ENCODE measurements at regions not wholly inside any gene's neighbourhood (a gene's known extent, or its start where the extent isn't known, plus 50 kb on each side); places are given as distances from the start of the nearest gene placed in this dataset.
"Not testable (repeated sequence)": the region's sequence is repeated elsewhere in the genome, so short reads cannot be mapped to it uniquely, and the experiment has no call there.

DNA sequence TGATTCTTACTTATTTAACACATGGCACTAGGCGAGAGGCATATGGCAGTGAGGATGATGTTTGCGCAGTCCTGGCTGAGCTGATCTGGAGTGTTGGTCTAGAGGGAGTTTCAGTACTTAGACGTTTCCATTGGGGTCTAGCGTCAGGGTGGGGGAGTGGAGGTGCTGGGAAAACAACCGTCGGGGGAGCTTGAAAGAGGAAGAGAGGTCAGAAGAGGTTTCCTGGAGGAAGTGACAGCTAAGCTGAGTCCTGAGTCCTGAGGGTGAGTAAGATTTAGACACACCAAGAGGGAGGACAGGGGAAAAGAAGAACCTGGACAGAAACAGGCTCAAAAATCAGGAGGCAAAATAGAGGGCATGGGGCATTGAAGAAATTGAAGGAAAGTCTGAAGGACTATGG is 81.4 kb downstream of the ALOX5AP start:
- no peak for DNase-seq

DNA sequence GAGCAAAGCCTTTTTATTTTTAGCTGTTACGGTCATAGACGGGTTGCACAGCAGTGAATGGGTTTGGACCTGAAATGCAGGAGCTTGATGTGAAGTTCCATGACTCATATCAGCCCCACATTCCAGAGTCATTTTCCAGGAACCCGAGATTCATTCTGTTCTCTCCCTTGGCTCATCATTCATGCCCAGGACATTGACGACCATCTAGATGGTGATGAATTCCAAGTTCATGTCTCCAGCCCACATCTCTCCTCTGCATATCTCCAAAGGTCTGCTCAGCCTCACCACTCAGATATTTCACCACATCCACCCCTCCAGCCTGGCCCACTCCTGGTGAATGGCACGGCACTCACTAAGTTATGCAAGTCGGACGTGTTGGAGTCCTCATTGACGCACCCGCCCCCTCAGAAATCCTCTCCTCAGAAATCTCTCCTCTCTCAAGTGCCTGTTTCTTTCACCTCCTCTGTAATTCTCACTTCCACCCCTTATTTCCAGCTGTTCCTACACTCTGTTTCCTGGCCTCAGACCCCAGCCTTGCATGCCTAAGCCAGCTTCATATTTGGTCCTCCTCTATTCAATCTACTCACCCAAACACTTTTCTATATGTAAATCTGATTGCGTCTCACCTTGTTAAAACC is 83.1 kb downstream of the ALOX5AP start:
- no peak for DNase-seq

DNA sequence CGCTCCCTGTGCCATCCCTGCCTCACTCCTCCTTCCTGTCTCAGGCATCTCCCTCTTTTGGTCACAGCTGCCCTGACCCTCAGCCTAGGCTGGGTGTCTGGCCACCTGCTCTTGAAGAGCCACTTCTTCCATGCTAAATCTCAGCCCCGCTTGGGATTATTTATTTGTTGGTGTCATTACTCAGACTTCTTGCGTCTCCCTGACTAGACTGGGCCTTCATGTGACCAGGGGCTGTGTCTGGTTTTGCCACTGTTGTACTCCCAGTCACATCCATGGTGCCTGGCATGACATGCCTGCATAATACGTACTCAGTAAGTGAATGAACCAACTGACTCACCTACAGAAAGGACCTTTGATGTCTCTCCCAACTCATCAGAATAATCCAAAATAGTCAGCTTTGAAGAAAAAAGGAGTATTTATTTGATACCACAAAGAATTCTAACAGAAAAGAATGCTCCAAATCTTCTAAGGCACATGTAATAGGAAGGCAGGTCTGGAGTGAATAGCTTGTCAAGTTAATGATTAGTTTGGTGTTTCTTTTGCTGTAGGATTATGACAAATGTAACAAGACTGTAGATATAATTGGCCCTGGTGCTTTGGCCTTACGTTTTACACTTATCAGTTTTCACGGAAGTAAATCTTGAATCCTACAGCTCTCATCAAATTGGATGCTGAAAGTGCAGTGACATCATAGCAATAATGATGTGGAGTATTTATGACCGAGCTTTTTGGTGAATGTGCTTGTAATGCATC is 84.0 kb downstream of the ALOX5AP start:
- DNase-seq: no peak

DNA sequence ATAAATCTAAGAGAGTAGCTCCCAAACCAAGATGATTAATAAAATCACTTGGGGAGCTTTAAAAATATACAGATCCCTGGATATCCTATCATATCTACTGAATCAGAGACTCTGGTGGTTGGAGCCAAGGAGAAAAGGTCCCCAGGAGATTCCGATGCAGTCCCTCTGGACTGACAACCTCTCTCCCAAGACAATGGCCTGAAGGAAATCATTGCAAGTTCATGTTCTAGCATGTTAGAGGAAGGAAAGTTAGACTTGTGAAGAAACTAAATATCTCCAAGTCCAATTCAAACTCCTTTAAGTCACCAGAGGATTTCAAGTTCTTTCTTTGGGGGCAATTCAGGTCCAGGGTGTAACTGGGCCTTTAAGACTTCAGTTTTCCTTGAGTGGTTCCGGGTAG is 84.7 kb upstream of the MEDAG start:
- no peak for DNase-seq

DNA sequence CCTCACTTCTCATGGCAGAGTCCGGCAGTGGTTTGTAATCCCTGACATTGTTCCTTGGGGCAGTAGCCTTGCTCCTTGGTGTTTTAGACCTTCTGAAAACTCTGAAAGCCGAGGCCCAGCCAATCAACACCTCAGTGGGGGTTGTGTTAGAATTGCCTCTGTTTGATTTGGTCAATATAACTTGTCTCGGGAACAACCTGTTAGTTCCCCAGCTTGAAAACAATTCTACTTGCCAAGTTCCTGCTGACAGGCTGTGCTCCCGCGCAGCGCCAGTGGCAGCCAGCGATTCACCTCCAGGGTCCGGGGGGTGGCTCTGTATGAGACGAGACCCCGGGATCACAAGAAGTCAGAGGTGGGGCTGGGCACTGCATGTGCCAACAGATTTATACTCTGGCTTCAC is 81.4 kb upstream of the MEDAG start:
- DNase-seq: no peak

DNA sequence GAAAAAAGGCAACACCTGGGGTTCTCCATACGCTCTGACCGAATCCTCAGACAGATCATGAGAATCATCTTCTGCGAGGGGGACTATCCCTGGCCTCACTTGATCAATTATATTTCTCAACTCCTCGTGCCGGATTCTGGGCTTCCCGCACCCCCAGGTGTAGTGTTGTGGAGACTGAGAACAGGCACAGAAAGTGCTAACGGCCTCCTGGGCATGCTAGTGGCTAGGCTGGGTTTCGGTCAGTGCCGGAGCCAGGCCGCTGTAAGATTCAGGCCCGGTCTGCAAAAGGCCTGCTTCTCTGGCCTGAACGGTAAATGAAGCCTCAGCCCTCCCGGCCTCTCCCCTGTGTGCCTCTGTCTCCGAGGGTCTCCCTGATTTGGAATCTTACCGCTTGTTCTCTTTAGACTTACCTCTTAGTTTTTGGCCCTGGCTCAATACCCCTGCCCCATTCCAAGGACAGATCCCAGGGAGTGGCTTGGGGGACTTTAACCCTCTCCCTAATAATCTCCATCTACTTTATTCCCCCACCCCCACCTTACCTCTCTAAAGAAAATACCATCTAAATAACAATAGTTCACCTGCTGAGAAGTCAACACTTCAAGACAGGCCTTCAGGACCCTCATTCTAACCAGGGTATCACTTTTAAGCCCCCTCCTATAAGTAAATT is 79.0 kb upstream of the MEDAG start:
- no peak for DNase-seq

GRCh38 chr13:30827578-30827925 is 78.5 kb upstream of the MEDAG start:
- no peak for DNase-seq

GRCh38 chr13:30829145-30829832 is 76.8 kb upstream of the MEDAG start:
- DNase-seq: no peak

DNA sequence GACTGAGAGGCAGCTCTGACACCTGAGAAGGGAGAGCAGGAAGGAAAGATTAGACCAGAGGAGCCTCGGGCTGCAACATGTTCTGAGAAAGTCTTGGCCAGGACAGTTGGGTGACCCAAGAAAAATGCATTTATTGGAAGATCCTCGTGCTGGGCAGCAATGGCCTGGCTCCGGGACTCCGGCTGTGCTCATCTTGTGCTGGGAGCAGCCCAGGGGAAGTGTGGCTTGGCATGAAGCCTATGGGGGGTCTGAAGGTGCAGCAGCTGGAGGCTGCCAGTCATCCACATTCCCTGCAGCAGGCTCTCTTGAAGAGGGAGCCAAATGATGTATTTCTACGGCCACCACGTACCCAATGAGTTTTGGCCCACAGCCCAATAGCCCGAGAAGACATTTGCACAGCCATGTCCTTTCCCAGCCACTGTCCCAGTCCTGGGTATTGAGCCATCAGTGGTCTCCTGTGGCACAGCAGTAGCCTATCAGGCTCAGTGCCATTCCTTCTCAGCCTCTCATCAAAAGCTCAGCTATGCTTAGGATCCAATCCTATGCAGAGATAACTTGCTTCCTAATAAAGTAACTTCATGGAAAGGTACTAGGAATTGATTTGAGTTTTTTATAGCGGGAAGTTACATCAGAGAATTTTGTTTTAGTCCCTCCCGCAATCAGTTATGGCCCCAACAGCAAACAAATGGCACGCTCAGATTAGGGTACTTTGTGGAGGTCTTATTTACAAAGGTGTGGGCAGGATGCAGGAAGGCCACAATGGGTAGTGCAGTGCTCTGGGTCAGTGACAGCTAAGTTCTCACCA is 76.0 kb upstream of the MEDAG start:
- DNase-seq: no peak

GRCh38 chr13:30830638-30830965 is 75.5 kb upstream of the MEDAG start:
- DNase-seq: no peak

DNA sequence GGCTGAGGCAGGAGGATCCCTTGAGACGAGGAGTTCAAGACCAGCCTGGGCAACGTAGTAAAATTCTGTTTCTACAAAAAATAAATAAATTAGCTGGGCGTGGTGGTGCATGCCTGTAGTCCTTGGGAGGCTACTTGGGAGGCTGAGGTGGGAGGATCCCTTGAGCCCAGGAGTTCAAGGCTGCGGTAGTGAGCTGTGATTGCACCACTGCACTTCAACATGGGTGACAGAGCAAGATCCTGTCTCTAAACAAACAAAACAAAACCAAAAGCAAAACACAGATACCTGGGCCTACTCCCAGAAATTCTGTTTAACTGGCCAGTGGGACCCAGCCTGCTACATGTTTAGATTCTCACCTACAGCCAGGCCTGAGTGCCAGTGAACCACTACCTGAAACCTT is 74.6 kb upstream of the MEDAG start:
- DNase-seq: no peak

GRCh38 chr13:30832377-30832776 is 73.7 kb upstream of the MEDAG start:
- DNase-seq: no peak

DNA sequence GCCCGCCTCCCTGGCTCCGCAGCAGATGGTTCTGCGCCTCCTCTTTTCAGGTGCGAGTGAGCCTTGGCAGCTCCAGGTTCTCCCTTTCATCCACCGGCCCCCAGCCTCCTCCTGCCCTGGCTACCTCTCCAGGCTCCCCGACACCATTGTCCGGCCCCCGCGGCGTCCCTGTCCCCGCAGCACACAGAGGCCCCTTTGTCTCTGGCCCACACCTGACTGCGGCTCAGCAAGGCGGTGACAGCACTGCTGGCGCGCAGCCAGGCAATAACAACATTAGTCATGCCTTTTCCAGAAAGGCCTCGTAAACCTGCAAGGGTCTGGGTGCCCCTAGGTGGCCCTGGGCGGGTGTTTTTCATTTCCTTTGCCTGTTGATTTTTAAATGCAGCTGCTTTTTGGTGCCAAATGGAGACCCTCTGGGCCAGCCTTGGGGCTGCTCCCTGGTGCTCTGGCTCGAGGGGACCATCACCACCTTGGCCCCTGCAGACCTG is 73.2 kb upstream of the MEDAG start:
- DNase-seq: peak; percentile 49

DNA sequence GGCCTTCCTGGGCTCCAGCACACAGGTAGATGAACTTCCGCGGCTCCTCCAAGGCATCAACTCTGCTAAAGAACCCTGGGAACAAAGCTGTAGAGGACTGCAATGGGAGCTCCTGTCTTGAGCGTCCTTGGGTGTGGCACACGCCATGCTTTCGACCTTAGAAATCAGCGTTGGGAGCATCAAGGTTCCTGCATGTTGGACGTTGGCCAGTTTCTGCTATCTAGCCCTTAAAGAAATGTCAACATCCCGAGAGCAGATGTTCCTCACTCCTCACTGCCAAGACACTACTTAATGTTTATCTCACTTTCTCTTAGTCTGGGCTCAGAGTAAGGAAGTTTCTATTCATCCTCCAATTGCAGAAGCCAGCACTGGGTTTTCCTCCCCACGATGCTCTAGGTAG is 70.6 kb upstream of the MEDAG start:
- DNase-seq: no peak

GRCh38 chr13:30837227-30838159 is 68.6 kb upstream of the MEDAG start:
- DNase-seq: no peak

DNA sequence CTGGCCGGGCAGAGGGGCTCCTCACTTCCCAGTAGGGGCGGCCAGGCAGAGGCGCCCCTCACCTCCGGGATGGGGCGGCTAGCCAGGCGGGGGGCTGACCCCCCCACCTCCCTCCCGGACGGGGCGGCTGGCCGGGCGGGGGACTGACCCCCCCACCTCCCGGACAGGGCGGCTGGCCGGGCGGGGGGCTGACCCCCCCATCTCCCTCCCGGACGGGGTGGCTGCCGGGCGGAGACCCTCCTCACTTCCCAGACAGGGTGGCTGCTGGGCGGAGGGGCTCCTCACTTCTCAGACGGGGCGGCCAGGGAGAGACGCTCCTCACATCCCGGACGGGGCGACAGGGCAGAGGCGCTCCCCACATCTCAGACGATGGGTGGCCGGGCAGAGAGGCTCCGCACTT is 66.4 kb upstream of the MEDAG start:
- not testable (repeated sequence) for DNase-seq

DNA sequence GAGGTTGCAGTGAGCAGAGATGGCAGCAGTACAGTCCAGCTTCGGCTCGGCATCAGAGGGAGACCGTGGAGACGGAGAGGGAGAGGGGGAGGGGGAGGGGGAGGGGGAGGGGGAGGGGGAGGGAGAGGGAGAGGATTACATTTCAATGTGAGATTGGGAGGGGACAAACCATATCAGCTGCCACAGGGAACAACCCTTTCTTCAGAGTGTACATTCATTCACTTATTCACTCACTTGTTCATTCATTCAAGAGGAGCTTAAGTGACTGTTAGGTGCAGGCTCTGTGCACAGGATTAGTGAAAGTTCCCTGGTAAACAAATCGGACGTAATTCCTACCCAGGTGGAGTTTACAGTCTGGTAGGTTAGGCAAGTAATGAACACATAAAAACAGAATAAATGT is 65.6 kb upstream of the MEDAG start:
- DNase-seq: no peak

DNA sequence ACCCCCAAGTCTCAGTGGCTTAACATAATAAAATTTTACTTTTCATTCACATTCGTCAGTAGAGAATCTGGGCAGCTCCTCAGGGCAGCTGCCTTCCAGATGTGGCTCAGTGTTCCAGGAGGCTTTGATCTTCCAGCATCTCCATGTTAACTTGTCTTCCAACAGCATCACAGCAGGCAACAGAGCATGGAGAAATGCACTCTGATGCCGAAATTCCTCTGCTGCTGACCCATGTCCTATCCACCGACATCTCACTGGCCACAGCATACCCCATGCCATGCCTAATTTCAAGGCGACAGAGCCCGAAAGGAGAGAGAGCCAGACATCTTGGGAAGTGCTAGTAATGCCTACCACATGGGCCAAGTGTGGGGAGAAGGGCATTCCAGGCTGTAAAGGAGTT is 64.9 kb upstream of the MEDAG start:
- DNase-seq: no peak

DNA sequence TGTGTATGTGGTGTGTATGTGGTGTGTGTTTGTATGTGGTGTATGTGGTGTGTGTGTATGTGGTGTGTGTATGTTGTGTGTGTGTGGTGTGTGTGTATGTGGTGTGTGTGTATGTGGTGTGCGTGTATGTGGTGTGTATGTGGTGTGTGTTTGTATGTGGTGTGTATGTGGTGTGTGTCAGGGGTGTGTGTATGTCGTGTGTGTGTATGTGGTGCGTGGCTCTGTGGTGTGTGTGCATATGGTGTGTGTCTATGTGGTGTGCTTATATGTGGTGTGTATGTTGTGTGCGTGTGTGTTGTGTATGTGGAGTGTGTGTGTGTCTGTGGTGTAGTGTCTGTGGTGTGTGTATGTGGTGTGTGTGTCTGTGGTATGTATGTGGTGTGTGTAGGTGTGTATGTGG is 62.5 kb upstream of the MEDAG start:
- no peak for DNase-seq

DNA sequence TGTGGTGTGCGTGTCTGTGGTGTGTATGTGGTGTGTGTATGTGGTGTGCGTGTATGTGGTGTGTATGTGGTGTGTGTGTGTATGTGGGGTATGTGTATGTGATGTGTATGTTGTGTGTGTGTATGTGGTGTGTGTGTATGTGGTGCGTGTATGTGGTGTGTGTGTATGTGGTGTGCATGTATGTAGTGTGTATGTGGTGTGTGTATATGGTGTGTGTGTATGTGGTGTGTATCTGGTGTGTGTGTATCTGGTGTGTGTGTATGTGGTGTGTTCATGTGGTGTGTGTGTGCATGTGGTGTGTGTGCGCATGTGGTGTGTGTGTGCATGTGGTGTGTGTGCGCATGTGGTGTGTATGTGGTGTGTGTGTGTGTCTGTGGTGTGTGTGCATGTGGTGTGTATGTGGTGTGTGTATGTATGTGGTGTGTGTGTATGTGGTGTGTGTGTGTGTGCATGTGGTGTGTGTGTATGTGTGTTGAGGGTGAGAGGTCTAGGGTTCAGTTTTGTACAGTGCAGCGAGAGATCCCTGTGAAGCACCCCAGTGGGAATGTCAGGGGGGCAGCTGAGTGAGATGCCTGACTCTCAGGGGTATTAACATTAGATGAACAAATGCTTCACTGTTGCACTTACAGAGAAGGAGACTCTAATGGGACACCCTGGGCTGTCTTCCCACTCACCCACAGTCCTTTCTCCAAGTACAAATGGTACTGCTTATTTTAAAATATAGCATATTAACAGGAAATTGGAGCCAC is 61.3 kb upstream of the MEDAG start:
- DNase-seq: no peak
